ENCODE measurements at regions not wholly inside any gene's neighbourhood (a gene's known extent, or its start where the extent isn't known, plus 50 kb on each side); places are given as distances from the start of the nearest gene placed in this dataset.

DNA sequence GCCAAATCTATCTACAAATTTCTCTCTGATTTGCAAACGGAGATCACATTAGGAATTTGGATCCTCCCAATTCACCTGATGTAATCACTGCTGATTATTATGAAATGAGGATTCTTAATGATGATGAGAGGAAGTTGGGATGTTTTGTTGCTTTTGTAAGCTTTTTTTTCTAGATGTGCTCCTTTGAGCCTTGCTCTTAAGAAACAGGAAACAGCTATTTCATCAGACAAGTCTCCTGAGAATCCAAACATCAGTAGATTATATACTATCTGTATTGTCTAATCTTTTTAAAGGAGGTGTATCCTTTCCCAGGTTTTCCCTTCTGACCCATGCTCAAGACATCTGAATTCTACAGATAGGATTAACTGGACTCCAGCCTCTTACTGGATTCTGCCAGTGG, 73.3 kb downstream of the KIF2B start:
- Histone ChIP-seq H3K4me3 (ENCODE audit: low read depth, low read length) (no peak overlapping the region), H3K36me3 (ENCODE audit: control insufficient read depth, insufficient read depth, low read length) (no peaks in the 10 kb centered on the region), H3K4me1 (no peaks in the 10 kb centered on the region), H3K27me3 (replicated peaks; ENCODE audit: control insufficient read depth, insufficient read depth, low read length) (no peaks in the 10 kb centered on the region), H3K9me3 (no peaks in the 10 kb centered on the region)
- BruUV-seq (replicated peaks) = no TSS peak
- no peak overlapping the region for H3K4me3 Mint-ChIP-seq (ENCODE audit: unreplicated experiment)
- peaks cover 18% of the 10 kb centered on the region for H3K9me3 Mint-ChIP-seq (ENCODE audit: unreplicated experiment)
- H3K4me1 Mint-ChIP-seq (ENCODE audit: low read depth, unreplicated experiment) = no peaks in the 10 kb centered on the region
- ChIA-PET POLR2A (no interaction called here), CTCF (no interaction called here)
- DNase-seq = no peak
- TF ChIP-seq, protein P1, sequence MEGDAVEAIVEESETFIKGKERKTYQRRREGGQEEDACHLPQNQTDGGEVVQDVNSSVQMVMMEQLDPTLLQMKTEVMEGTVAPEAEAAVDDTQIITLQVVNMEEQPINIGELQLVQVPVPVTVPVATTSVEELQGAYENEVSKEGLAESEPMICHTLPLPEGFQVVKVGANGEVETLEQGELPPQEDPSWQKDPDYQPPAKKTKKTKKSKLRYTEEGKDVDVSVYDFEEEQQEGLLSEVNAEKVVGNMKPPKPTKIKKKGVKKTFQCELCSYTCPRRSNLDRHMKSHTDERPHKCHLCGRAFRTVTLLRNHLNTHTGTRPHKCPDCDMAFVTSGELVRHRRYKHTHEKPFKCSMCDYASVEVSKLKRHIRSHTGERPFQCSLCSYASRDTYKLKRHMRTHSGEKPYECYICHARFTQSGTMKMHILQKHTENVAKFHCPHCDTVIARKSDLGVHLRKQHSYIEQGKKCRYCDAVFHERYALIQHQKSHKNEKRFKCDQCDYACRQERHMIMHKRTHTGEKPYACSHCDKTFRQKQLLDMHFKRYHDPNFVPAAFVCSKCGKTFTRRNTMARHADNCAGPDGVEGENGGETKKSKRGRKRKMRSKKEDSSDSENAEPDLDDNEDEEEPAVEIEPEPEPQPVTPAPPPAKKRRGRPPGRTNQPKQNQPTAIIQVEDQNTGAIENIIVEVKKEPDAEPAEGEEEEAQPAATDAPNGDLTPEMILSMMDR (IDR thresholded peaks at IDR 0.05; ENCODE audit: insufficient read depth in 1 of 2, low read depth in 1 of 2, low read length in 1 of 2, severe bottlenecking in 1 of 2, unreplicated experiment in 1 of 2) = no peak
- no peak overlapping the region for H3K27ac Mint-ChIP-seq (ENCODE audit: unreplicated experiment)
- H3K36me3 Mint-ChIP-seq (ENCODE audit: insufficient read depth, unreplicated experiment) = no peaks in the 10 kb centered on the region
- intact Hi-C loops (cut with micrococcal nuclease; ENCODE audit: unreplicated experiment) = no loop called here
- H3K27me3 Mint-ChIP-seq (ENCODE audit: insufficient read depth, unreplicated experiment) = no peaks in the 10 kb centered on the region

DNA sequence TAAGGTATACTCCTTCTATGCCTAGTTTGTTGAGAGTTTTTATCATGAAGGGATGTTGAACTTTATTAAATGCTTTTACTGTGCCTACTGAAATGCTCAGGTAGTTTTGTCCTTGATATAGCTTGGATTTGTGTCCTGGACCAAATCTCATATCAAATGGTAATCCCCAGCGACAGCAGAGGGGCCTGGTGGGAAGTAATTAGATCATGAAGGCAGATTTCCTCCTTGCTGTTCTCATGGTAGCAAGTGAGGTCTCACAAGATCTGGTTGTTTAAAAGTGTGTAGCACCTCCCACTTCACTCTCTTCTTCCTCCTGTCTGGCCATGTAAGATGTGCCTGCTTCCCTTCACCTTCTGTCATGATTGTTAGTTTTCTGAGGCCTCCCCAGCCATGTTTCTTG, 78.2 kb downstream of the KIF2B start:
- DNase-seq = no peak
- no peak overlapping the region for H3K27ac Mint-ChIP-seq (ENCODE audit: unreplicated experiment)
- H3K4me1 Mint-ChIP-seq (ENCODE audit: low read depth, unreplicated experiment) = no peaks in the 10 kb centered on the region
- H3K9me3 ChIP-seq = no peaks in the 10 kb centered on the region
- no TSS peak for BruUV-seq (replicated peaks)
- no peak overlapping the region for H3K4me3 Mint-ChIP-seq (ENCODE audit: unreplicated experiment)
- H3K36me3 Mint-ChIP-seq (ENCODE audit: insufficient read depth, unreplicated experiment) = no peaks in the 10 kb centered on the region
- no peaks in the 10 kb centered on the region for H3K4me1 ChIP-seq
- peaks cover 30% of the 10 kb centered on the region for H3K9me3 Mint-ChIP-seq (ENCODE audit: unreplicated experiment)
- POLR2A ChIA-PET = no interaction called here
- no peaks in the 10 kb centered on the region for H3K27me3 Mint-ChIP-seq (ENCODE audit: insufficient read depth, unreplicated experiment)
- no peaks in the 10 kb centered on the region for H3K27me3 ChIP-seq (replicated peaks; ENCODE audit: control insufficient read depth, insufficient read depth, low read length)
- H3K4me3 ChIP-seq (ENCODE audit: low read depth, low read length) = no peak overlapping the region
- CTCF ChIA-PET = no interaction called here
- H3K36me3 ChIP-seq (ENCODE audit: control insufficient read depth, insufficient read depth, low read length) = no peaks in the 10 kb centered on the region
- TF ChIP-seq, protein P1 (IDR thresholded peaks at IDR 0.05; ENCODE audit: insufficient read depth in 1 of 2, low read depth in 1 of 2, low read length in 1 of 2, severe bottlenecking in 1 of 2, unreplicated experiment in 1 of 2) = no peak
- intact Hi-C loops (cut with micrococcal nuclease; ENCODE audit: unreplicated experiment) = no loop called here

DNA sequence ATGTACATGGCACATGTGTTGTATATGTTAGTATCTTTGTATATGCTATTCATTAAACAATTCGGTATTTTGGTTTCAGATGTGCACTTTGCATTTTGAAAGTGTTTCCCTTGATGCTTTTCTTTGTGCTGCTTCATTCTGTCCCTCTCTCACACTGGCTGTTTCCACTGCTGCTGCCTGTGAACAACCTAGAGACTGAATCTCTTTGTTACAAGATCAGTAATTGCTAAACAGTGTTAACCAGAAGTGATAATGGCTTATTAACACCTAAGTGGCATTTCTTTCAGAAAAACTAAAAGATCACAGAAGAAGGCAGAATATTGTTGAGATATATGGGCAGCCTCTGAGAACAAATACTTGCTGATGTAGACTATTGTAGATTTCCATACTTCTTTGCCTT, 84.7 kb downstream of the KIF2B start:
- no peak for DNase-seq
- Mint-ChIP-seq H3K36me3 (ENCODE audit: insufficient read depth, unreplicated experiment) (no peaks in the 10 kb centered on the region), H3K9me3 (ENCODE audit: unreplicated experiment) (no peaks in the 10 kb centered on the region), H3K4me3 (ENCODE audit: unreplicated experiment) (no peak overlapping the region), H3K4me1 (ENCODE audit: low read depth, unreplicated experiment) (peaks cover 6% of the 10 kb centered on the region), H3K27ac (ENCODE audit: unreplicated experiment) (no peak overlapping the region), H3K27me3 (ENCODE audit: insufficient read depth, unreplicated experiment) (peaks cover 2% of the 10 kb centered on the region)
- Histone ChIP-seq H3K4me3 (ENCODE audit: low read depth, low read length) (no peak overlapping the region), H3K4me1 (no peaks in the 10 kb centered on the region), H3K27me3 (replicated peaks; ENCODE audit: control insufficient read depth, insufficient read depth, low read length) (no peaks in the 10 kb centered on the region), H3K36me3 (ENCODE audit: control insufficient read depth, insufficient read depth, low read length) (no peaks in the 10 kb centered on the region), H3K9me3 (no peaks in the 10 kb centered on the region)
- BruUV-seq (replicated peaks) = no TSS peak
- ChIA-PET CTCF (no interaction called here), POLR2A (no interaction called here)
- intact Hi-C loops (cut with micrococcal nuclease; ENCODE audit: unreplicated experiment) = no loop called here
- TF ChIP-seq, protein P1 (IDR thresholded peaks at IDR 0.05; ENCODE audit: insufficient read depth in 1 of 2, low read depth in 1 of 2, low read length in 1 of 2, severe bottlenecking in 1 of 2, unreplicated experiment in 1 of 2) = no peak
